Natural killer cell (primary cell): ENCODE measurements at regions not wholly inside any gene's neighbourhood (a gene's known extent, or its start where the extent isn't known, plus 50 kb on each side); places are given as distances from the start of the nearest gene placed in this dataset.

Experiments
- ATAC-seq, 3 donors: fragments of 150-1000 bp in 2 of 3; fragments of 200-7000 bp in 1 of 3; cut with Tn5 transposase; 1 replicate in 1 of 3; 2 replicates in 2 of 3; pipeline ENCODE4 v1.10.0; 2021; ENCODE audit warnings: mild to moderate bottlenecking in 2 of 3, moderate library complexity in 2 of 3
- DNase-seq, 2 donors: peaks; one replicate each; pipeline versions ENCODE4 v3.0.0 to v3.0.0-alpha.2; 2013 to 2021; ENCODE audit warnings: mixed read lengths in 1 of 2
- H3K27ac ChIP-seq: one replicate; pipeline ENCODE4 v1.5.1; 2013; ENCODE audit warnings: mild to moderate bottlenecking, low read length
- H3K27me3 ChIP-seq: one replicate; pipeline ENCODE4 v1.6.1; 2013; ENCODE audit warnings: low read length; ENCODE audit not compliant: control insufficient read depth, insufficient read depth
- H3K36me3 ChIP-seq: one replicate; pipeline ENCODE4 v1.6.1; 2013; ENCODE audit warnings: low read length; ENCODE audit not compliant: control insufficient read depth, insufficient read depth
- H3K4me1 ChIP-seq: one replicate; pipeline ENCODE4 v1.6.1; 2013; ENCODE audit warnings: low read length; ENCODE audit not compliant: control insufficient read depth, insufficient read depth
- H3K4me3 ChIP-seq: one replicate; pipeline ENCODE4 v1.5.1; 2013; ENCODE audit warnings: low read length
- H3K9me3 ChIP-seq: one replicate; pipeline ENCODE4 v1.6.1; 2013; ENCODE audit warnings: low read length; ENCODE audit not compliant: control insufficient read depth, insufficient read depth
- H3K27ac Mint-ChIP-seq, 2 donors: one replicate each; pipeline ENCODE4 v1.8.0; 2022; ENCODE audit warnings: mild to moderate bottlenecking in 2 of 2, mixed read lengths in 2 of 2, moderate library complexity in 1 of 2
- H3K27me3 Mint-ChIP-seq, 2 donors: one replicate each; pipeline ENCODE4 v1.8.0; 2022; ENCODE audit warnings: low read depth in 2 of 2, mixed read lengths in 2 of 2
- H3K36me3 Mint-ChIP-seq: one replicate; pipeline ENCODE4 v1.8.0; 2022; ENCODE audit warnings: mixed read lengths
- H3K4me1 Mint-ChIP-seq, 2 donors: one replicate each; pipeline ENCODE4 v1.8.0; 2022; ENCODE audit warnings: mixed read lengths in 2 of 2
- H3K4me3 Mint-ChIP-seq: one replicate; pipeline ENCODE4 v1.8.0; 2022; ENCODE audit warnings: mild to moderate bottlenecking, moderate library complexity, mixed read lengths
- H3K9me3 Mint-ChIP-seq, 2 donors: one replicate each; pipeline ENCODE4 v1.8.0; 2022; ENCODE audit warnings: mixed read lengths in 2 of 2
- CTCF ChIP-seq: fragments of 200-600 bp; IDR thresholded peaks from one replicate; pipeline ENCODE4 v1.8.0; 2022; ENCODE audit warnings: antibody characterized with exemption
- WGBS: methylation state at CpG from one replicate; pipeline ENCODE4 v1.1.7; 2013; ENCODE audit warnings: missing lambda C conversion rate; ENCODE audit not compliant: insufficient coverage; 5-methylcytosine and 5-hydroxymethylcytosine counted together
- intact Hi-C: fragments of 100-400 bp; cut with micrococcal nuclease; formaldehyde crosslinking; loops from one replicate; pipeline ENCODE4 v1.14.2; 2022

- peaks cover 0 to 9% of the 10 kb centered on the region in 2 donors for H3K27me3 Mint-ChIP-seq
- ATAC-seq (no peak), DNase-seq (no peak)
- no peaks in the 10 kb centered on the region for H3K27me3 ChIP-seq
- no peak overlapping the region for H3K27ac Mint-ChIP-seq
- no peaks in the 10 kb centered on the region for H3K4me1 Mint-ChIP-seq
- WGBS, result 75% methylated on average over 6 of the region's 7 CpGs
- no peak overlapping the region for H3K4me3 ChIP-seq
- intact Hi-C loops, result no loop called here
- H3K27ac ChIP-seq, result no peak overlapping the region
- no peaks in the 10 kb centered on the region for H3K36me3 ChIP-seq
- H3K9me3 Mint-ChIP-seq, result no peaks in the 10 kb centered on the region
- no peaks in the 10 kb centered on the region for H3K36me3 Mint-ChIP-seq
- no peak for TF ChIP-seq CTCF
- no peak overlapping the region for H3K4me3 Mint-ChIP-seq
- no peaks in the 10 kb centered on the region for H3K4me1 ChIP-seq
- H3K9me3 ChIP-seq, result no peaks in the 10 kb centered on the region
Observed at GRCh38 chrX:149121206-149121920, 383.7 kb downstream of the IDS start.

GRCh38 chrX:149120459-149120858, 384.6 kb downstream of the IDS start:
- no peak for TF ChIP-seq CTCF
- Histone ChIP-seq H3K4me1 (no peaks in the 10 kb centered on the region), H3K27ac (no peak overlapping the region), H3K36me3 (no peaks in the 10 kb centered on the region), H3K4me3 (no peak overlapping the region), H3K9me3 (no peaks in the 10 kb centered on the region), H3K27me3 (no peaks in the 10 kb centered on the region)
- no CpG with 5 or more reads among the region's 2 CpGs for WGBS
- Mint-ChIP-seq H3K36me3 (no peaks in the 10 kb centered on the region), H3K4me1 (no peaks in the 10 kb centered on the region), H3K4me3 (no peak overlapping the region), H3K9me3 (no peaks in the 10 kb centered on the region), H3K27me3 (peaks cover 0 to 9% of the 10 kb centered on the region in 2 donors), H3K27ac (no peak overlapping the region)
- intact Hi-C loops, result no loop called here
- ATAC-seq (no peak), DNase-seq (no peak)

DNA sequence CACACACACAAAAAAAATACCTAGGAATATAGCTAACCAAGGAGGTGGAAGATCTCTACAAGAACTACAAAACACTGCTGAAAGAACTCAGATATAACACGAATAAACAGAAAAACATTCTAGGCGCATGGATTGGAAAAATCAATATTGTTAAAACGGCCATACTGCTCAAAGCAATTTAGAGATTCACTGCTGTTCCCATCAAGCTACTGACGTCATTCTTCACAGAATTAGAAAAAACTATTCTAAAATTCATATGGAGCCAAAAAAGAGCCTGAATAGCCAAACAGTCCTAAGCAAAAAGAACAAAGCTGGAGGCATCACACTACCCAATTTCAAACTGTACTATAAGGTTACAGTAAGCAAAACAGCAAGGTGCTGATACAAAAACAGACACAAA, 390.2 kb downstream of the IDS start:
- no peaks in the 10 kb centered on the region for H3K4me1 Mint-ChIP-seq
- no peaks in the 10 kb centered on the region for H3K27me3 ChIP-seq
- peaks cover 0 to 3% of the 10 kb centered on the region in 2 donors for H3K9me3 Mint-ChIP-seq
- intact Hi-C loops, result no loop called here
- peaks cover 0 to 9% of the 10 kb centered on the region in 2 donors for H3K27me3 Mint-ChIP-seq
- H3K4me1 ChIP-seq, result no peaks in the 10 kb centered on the region
- H3K4me3 Mint-ChIP-seq, result no peak overlapping the region
- TF ChIP-seq CTCF, result no peak
- H3K4me3 ChIP-seq, result no peak overlapping the region
- DNase-seq (no peak), ATAC-seq (no peak)
- no peak overlapping the region for H3K27ac ChIP-seq
- H3K9me3 ChIP-seq, result no peaks in the 10 kb centered on the region
- no peaks in the 10 kb centered on the region for H3K36me3 ChIP-seq
- H3K27ac Mint-ChIP-seq, result no peak overlapping the region
- 95% methylated on average over 3 of the region's 4 CpGs for WGBS
- no peaks in the 10 kb centered on the region for H3K36me3 Mint-ChIP-seq

DNA sequence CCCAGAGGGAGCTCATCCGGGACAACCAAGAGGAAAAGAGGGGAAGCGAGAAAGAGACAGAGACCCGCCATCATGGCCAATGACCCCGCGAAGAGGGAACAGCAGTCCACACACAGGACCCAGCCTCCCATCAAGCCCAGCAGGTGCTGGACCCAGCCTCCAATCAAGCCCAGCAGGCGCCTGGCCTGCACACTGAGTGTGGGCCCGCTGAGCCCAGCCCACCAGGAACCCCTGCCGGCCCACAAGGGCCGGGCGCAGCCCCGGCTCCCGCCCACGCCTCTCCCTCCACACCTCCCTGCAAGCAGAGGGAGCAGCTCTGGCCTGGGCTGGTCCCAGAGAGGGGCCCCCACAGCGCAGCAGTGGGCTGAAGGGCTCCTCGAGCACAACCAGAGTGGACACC, 391.1 kb downstream of the IDS start:
- H3K9me3 ChIP-seq, result no peaks in the 10 kb centered on the region
- TF ChIP-seq CTCF, result no peak
- no peaks in the 10 kb centered on the region for H3K36me3 ChIP-seq
- DNase-seq, result no peak
- H3K27ac Mint-ChIP-seq, result no peak overlapping the region
- H3K4me3 Mint-ChIP-seq, result no peak overlapping the region
- intact Hi-C loops, result no loop called here
- ATAC-seq, result no peak
- no peaks in the 10 kb centered on the region for H3K4me1 ChIP-seq
- peaks cover 3% of the 10 kb centered on the region in 2 donors for H3K9me3 Mint-ChIP-seq
- H3K4me1 Mint-ChIP-seq, result no peaks in the 10 kb centered on the region
- no peaks in the 10 kb centered on the region for H3K27me3 ChIP-seq
- peaks cover 0 to 9% of the 10 kb centered on the region in 2 donors for H3K27me3 Mint-ChIP-seq
- 87% methylated on average over 15 of the region's 15 CpGs for WGBS
- H3K36me3 Mint-ChIP-seq, result no peaks in the 10 kb centered on the region
- H3K27ac ChIP-seq, result no peak overlapping the region
- H3K4me3 ChIP-seq, result no peak overlapping the region
